ENCODE measurements at regions not wholly inside any gene's neighbourhood (a gene's known extent, or its start where the extent isn't known, plus 50 kb on each side); places are given as distances from the start of the nearest gene placed in this dataset.
"Not testable (repeated sequence)": the region's sequence is repeated elsewhere in the genome, so short reads cannot be mapped to it uniquely, and the experiment has no call there.

DNA sequence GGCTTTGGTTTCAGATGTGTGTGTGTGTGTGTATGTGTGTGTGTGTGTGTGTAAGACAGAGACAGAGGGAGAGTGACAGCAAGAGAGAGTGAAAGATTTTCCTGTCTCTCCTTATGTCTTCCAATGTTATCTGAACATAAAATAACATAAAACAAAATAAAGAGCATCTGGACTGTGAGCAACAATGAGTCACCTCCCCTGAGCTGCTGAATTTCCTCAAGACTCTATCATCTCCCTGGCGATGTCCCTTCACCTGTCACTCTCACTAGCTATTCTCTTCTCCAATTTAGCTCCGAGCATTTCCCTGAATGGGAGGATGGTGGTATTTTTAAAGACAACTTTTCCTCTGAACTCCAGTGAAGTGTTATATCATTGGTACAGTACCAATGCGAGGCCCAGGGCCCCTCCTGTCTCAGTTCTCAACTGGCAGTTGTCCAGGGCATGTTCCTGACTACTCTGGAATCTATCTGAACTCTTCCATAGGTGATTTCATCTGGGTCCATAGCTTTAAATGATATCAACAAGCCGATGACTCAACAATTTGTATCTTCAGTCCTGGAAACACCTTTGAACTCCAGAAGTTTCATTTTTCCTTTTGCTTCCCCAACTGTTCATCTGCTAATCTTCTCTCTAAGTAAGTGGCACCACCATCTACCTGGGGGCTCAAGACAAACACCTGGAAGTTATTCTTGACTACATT is 195.0 kb upstream of the CLNK start:
- no peak for DNase-seq

DNA sequence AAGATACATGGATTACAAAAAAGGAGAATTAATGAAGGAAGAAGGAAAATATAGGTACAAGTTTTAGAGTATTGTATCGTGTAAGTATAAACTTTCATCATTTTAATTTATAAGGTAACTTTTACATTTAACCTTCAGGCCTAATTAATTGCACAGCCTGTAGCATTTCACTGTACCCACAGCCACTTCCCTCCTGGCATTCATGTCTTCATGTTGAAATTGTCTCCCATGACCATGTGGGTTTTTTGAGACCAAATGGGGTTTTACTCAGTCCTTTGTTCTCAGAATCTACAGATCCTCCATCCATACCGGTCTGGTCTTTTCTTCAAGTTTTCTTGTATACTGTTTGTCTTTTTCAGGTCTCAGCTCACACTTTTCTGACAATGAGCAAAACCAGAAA is 194.3 kb upstream of the CLNK start:
- DNase-seq: no peak

DNA sequence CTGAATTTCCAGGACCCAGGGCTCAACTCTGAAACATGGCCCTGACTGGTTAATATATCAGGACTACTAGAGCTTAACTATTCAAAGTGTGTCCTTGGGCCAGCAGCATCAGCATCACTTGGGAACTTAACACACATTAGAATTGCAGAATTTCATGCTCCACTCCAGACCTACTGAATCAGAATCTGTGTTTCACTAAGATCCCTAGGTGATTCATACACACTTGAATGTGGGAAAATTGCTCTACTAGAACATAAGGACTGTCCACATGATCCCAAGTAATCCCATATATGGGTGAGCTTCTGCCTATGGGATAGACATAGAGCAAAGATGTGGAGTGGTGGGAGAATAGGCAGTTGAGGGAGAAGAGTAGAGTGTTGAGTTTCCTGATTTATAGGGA is 192.5 kb upstream of the CLNK start:
- DNase-seq: no peak

DNA sequence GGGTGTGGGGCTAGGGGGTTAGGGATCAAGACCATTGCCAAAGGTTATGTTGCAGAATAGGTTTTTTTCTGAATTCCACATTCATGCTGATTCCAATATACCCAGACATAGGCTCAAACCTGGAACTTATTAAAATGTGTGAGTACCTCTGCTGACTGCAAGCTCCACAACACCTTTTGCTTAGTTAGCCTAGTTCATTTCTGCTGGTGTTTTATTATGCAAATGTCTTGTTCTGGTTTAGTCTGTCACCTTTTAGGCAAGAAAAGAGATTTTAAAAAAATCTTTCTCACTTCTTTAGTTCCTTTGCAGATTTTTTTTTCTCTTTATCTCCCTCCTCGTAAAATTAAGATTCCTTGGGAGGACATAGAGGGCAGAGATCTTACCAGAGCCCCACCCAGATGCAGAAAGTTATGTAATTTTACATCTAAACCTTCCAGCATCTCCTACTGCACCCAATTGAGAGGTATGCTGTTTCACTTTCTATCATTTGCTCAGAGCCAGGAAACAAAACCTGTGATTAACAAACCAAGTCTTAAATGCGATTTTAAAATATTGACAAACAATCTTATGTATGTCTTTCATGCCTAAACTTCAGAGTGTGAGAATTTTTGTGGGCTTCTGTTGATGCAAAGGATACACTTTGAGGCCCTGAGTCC is 190.7 kb upstream of the CLNK start:
- DNase-seq: no peak

DNA sequence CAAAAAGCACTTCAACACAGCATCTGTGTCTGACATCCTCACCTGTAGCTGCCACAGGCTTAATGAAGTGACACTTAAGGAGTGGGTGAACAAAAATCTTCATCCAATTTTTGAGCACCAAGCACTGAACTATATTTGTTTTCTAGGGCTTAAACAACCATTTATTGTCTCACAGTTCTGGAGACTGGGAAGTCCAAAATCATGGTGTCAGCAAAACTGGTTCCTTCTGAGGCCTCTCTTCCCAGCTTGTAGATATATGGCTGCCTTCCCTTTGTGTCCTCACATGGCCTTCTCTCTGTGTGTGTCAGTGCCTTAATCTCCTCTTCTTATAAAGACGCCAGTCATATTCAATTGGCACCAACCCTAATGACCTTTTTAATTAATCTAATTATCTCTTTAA is 189.2 kb upstream of the CLNK start:
- no peak for DNase-seq

DNA sequence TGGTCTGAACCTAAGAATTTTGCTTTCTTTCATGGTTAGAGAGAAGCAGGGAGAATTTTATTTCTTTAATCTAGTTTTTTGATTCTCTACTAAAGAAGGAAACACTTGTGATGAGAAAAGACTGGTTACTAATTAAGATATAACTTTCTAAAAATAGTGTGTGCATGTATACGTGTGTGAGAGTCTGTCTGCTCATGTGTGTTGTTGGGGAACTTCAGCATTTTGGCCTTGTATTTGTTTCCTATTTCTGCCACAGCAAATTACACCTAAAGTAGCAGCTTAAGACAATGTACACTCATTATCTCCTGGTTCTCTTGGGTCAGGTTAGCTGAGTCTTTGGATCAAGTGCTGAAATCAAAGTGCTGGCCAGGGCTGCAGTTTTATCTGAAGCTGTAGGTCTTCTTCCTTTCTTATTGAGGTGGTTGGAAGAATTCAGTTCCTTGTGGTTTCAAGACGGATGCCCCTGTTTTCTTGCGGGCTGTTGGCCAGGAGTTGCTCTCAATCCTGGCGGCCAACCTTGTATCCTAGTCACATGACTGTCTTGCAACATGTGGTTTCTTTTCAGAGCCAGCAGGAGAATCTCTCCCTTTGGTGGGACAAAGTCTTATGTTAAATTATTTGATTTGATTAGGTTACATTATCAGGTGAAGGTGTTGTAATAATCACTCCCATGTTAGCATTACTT is 188.4 kb upstream of the CLNK start:
- no peak for DNase-seq

DNA sequence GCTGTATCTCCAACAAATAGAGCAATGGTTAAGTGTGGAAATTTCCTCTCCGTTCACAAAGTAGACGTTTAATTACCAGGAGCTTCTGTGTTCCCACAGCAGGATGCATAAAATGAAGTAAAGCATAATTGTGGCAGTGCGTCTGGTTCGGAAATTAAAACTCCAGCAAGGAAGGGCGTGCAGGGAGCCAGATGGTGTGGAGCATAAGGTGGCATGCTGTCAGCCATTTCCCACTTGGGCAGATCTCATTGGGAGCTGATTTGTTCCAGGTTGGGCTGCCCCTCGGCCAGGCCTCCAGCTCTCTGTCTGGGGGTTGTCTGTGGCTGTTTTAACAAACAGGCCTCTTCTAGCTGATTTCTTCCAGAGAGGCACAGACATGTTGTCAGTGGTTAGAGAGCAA is 182.1 kb upstream of the CLNK start:
- DNase-seq: no peak

DNA sequence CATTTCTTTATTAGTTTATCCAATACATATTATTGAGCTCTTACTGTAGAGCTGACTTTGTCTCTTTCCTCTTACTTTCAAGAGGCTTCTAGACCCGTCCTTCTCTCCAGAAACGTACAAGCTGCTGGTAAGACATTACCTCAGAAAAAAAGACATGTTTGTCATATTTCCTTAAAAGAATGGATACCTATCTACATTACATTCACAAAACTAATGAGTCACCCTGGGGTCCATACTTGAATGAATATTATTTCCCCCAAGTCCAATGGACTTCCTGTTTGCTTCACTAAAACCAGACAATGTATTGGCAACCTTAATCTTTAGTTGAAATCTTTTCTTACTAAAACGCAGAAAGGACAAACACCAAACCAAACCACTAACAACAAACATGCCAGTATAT is 176.5 kb upstream of the CLNK start:
- no peak for DNase-seq

DNA sequence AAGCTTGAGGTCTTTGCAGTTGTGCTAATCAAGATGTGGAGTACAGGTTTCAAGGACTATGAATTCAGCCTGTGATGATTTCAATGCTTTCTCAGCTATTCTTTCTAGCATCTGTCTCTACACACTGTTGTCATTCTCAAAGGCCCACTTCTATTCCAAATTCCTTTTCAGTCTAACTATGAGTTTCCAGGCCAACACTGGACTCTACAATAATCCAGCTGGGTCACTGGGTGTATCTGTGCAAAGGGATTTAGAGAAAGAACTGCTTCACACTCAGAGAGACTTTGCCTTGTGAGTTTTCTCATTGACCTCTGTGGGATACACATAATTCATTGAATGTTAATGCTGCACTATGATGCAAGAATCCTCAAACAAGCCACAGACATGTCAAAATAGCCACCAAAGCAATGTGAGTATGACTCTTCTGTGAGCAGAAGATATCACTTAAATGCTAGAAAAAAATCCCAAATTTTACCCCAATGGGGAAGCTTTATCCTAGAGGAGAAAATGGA is 171.8 kb upstream of the CLNK start:
- no peak for DNase-seq

DNA sequence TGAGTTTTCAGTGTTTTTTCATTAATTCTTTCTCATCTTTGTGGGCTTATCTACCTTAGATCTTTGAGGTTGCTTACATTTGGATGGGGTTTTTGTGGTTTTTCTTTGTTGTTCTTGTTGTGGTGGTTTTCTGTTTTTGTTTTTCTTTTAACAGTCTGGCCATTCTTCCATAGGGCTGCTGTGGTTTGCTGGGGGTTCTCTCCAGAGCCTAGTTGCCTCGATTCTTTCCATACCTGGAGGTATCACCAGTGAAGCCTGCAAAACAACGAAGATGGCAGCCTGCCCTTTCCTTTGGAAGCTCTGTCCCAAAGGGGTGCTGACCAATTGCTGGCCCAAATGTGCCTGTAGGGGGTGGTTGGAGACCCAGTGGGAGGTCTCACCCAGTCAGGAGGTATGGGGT is 168.6 kb upstream of the CLNK start:
- no peak for DNase-seq

DNA sequence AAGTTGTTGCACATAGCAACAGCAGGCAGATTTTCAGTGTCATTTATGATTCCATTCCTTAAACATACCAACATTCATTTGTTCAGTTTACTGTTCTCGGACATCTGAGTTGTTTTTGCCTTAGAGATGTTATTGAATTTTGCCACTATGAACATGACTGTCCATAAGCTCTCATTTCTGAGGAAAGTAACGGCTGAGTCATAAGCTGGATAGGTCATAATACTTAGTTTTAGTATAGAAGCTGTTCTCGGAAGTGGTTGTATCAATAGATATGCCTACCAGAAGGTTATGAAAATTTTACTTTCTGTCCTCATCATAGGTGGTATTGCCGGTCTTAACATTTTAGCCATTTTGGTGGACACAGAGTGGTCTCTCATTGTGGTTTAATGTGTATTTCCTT is 157.1 kb upstream of the CLNK start:
- DNase-seq: no peak

DNA sequence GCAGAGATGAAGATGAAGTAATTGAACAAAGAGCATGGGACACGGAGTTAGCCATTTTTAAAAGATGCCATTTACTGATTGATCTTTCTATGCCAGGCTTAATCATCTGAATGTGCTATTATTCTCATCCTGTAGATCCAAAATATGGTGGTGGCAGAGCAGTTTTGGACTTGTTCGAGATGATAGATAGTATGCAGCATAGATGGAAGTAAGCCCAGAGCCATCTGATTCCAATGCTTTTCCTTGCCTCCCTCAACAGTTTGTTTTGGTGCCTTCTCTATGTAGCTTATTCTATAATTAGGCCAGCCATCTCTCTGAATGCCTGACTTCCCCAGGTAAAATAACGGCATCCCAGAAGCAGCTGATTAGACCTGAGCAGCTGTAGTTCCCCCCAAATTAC is 152.6 kb upstream of the CLNK start:
- no peak for DNase-seq

DNA sequence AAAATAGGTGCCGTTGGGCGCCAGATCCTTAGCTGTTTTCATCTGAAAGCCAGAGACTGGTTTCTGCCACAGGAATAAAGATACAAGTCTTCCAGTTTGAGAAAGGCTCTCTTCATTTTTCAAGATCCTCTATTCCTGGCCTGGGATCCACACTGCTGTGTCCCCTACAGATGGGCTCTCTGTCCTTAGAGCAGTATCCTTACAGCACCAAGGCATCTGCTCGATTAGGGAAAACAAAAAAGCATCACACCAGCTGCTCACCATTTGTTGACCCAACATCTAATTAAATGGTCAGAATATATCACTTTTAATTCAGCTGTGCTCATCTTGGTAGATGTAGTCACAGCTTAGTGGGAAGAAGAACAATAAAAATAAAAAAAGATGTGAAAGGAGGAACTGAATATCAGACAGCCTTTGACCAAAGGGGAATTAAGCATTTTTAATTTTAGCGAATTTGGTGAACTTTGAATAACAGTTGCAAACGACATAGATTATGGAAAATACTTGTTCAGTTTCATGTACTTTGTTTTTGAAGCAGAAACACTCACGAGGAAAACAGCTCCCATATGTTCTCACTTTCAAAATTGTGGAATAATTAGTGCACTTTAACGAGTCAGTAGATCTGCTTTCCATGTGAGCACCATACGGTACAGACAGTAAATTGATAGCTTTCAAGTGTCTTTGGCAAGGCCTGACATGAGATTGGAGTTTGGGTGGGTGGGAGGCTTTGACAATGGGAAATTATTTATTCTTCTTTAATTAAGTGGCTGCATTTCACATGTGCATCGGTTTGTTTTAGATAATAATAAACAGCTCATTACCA is 148.4 kb upstream of the CLNK start:
- DNase-seq: no peak

DNA sequence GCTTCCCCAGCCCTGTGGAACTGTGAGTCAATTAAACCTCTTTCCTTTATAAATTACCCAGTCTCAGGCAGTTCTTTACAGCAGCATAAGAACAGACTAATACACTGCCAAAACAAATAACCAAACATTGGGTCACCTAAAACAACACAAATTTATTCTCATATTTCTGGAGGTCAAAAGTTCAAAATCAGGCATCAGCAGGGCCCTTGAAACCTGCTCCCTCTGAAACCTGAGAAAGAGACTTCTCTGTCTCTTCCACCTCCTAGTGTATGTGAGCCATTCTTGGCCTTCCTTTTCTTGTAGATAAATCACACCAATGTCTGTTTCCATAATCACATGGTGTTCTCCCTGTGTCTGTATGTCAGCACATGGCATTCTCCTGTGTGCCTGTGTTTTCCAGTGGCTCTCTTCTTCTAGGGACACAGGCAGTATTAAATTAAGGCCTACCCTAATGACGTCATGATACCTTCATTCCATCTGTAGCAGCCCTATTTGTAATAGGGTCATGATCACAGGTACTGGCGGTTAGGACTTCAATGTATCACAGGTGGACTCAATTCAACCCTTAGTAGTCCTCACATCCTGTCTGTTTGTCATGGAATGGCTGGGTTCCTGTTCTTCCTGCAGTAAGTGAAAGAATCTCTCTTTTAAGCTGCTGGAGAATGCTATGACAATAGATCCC is 147.3 kb upstream of the CLNK start:
- DNase-seq: no peak

DNA sequence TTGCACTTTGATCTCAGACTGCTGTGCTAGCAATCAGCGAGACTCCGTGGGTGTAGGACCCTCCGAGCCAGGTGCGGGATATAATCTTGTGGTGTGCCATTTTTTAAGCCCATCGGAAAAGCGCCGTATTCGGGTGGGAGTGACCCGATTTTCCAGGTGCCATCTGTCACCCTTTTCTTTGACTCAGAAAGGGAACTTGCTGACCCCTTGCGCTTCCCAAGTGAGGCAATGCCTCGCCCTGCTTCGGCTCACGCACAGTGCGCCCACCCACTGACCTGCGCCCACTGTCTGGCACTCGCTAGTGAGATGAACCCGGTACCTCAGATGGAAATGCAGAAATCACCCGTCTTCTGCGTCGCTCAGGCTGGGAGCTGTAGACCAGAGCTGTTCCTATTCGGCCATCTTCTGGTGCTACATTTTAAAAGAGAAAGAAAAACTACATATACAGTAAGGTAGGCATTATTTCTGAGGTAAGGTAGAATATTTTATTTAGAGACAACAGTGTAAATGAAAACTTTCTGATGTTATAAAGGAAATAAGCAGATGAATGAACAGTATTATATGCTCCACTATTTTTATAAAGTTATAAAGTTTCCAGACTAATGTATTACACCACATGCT is 144.5 kb upstream of the CLNK start:
- not testable (repeated sequence) for DNase-seq

DNA sequence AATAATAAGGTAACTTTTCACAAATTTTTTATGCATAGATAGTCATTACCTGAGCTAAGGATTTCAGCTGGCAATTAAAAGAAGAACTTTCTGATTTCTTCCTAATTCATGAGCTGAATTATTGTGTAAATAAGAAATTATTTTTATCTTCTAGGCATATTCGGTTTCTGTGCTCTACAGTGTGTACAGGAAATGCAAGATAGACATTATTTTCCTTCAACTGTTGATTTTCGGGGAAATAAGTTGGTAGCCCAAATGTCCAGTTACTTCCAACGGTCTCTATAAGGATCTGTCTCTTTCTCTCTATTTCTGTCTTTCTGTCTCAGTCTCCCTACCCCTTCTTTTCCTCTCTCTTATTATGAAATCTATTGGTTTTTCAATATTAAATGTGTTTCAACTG is 137.3 kb upstream of the CLNK start:
- DNase-seq: no peak

DNA sequence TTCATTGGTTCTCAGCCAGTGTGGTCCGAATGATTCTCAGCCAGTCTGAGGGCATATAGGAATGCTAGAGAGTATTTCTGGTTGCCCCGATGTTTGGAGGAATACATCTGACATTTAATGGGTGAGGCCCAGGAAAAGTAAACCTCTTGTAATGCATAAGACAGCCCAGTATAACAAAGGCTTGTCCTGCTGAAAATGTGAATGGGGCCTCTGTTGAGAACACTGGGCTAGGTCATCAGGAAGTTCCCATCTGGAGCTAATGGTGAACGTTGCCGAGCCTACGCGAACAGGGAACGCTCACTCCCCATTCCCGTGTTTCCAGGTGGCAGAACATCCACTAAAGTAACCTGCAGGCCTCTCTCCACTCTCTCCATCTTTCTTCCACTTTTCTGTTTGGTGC is 132.0 kb upstream of the CLNK start:
- no peak for DNase-seq

DNA sequence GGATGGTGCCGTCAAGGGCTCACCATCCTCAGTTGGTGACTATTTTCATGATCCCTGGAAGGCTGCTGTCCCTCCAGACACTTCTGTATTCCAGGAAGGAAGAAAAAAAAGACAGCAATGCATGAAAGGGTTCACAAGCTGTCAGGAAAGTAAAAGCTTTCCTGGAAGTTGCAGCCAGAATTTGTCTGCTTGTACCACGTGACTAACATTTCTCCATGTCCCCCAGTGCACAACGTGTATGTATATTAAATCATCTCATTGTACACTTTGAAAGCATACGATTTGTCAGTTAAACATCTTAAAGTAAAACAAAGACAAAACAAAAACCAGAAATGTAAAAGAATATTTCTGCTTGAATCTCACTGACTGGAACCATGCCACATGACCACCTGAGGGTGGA is 127.4 kb upstream of the CLNK start:
- DNase-seq: no peak

DNA sequence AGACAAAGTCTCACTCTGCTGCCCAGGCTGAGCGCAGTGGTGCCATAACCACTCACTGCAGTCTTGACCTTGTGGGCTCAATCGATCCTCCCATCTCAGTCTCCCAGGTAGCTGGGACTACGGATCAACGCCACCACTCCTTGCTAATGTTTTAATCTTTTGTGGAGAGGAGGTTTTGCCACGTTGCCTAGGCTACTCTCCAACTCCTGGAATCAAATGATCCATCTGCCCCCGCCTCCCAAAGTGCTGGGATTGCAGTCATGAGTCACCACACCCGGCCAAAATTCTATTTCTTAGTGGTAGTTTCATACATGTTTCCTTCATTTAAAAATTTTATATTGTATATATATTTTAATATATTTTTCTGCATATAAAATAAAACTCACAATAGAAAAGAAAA is 125.8 kb upstream of the CLNK start:
- no peak for DNase-seq

DNA sequence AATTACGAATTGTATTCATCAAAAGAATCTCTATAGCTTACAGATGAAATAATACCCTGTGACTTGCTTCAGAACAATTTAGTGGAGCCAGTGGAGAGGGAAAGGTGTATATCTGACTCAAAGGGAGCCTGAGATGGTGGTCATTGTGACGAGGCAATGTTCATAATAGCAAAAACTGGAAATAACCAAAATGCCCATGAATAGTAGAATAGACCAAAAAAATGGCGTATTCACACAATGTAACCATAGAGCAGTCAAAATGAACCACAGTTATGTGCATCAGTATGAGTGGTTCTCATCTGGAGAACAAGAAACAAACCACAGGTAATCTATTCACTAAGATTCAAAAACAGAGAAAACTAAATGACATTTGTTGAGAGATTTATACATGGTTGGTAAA is 125.3 kb upstream of the CLNK start:
- no peak for DNase-seq

DNA sequence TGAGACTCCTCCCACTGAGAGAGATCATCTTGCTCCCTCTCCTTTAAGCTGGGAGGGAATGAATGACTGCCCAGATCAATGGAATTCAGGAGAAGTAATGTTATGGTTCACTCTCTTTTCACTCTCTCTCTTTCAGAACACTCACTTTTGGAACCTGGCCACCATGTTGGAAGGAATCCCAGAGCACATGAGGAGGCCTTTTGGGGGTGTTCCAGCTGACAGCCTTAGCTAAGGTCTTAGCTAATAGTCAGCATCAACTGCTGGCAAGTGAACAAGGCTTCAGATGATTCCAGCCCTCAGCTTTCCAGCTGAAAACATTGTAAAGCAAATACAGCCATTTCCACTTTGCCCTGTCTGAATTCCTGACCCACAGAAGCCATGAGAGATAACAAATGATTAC is 124.0 kb upstream of the CLNK start:
- DNase-seq: no peak

DNA sequence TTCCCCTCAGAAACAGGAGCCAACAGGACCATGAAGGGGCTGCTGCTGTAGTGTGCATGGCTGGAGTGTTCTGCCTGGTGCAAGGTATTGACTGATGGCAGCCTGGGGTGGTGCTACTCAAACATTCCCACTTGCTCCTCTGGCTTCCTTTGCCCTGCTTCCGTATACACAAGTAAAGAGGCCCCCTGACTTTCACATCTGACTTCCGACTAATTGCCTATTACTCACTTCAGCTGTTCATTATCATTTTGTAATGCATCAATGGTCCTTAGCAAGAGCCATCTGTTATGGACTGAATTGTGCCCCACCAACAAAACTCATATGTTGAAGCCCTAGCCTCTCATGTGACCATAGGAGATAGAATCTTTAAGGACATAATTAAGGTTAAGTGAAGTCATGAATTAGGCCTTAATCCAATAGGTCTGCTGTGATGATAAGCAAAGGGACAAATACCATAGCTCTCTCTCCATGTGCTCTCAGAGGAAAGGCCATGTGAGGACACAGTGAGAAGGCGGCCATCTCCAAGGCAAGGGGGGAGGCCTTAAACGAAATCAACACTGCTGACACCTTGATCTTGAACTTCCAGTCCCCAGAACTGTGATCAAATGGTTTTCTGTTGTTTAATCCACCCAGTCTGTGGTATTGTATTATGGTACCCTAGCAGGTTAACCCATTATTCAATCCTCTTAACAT is 122.5 kb upstream of the CLNK start:
- no peak for DNase-seq
